Muscle of leg (tissue), 3 donors: ENCODE measurements at regions not wholly inside any gene's neighbourhood (a gene's known extent, or its start where the extent isn't known, plus 50 kb on each side); places are given as distances from the start of the nearest gene placed in this dataset.
A peak's percentile ranks its signal among the peaks of the same experiment; 100 is the strongest.
"Not testable (repeated sequence)": the region's sequence is repeated elsewhere in the genome, so short reads cannot be mapped to it uniquely, and the experiment has no call there.

Source experiments
- DNase-seq: peaks from one replicate; pipeline ENCODE4 v3.0.0; 2013
- H3K27ac ChIP-seq: one replicate; pipeline ENCODE4 v1.5.1; 2013; ENCODE audit warnings: mild to moderate bottlenecking, low read length, control low read depth
- H3K27me3 ChIP-seq: one replicate; pipeline ENCODE4 v1.6.1; 2013; ENCODE audit warnings: low read length; ENCODE audit not compliant: control insufficient read depth, insufficient read depth
- H3K36me3 ChIP-seq: one replicate; pipeline ENCODE4 v1.6.1; 2013; ENCODE audit warnings: low read length; ENCODE audit not compliant: control insufficient read depth, insufficient read depth
- H3K4me1 ChIP-seq: one replicate; pipeline ENCODE4 v1.6.1; 2013; ENCODE audit warnings: low read length; ENCODE audit not compliant: control insufficient read depth, insufficient read depth
- H3K4me3 ChIP-seq: one replicate; pipeline ENCODE4 v1.5.1; 2013; ENCODE audit warnings: low read length, control low read depth
- H3K9me3 ChIP-seq: replicated peaks from 2 replicates; pipeline ENCODE4 v1.6.1; 2013; ENCODE audit warnings: low read depth, low read length; ENCODE audit not compliant: control insufficient read depth
- WGBS: methylation state at CpG from one replicate; pipeline ENCODE4 v1.1.5; 2013; ENCODE audit warnings: missing lambda C conversion rate; ENCODE audit not compliant: insufficient coverage; 5-methylcytosine and 5-hydroxymethylcytosine counted together

GRCh38 chr13:50493683-50494082 lies 349.8 kb downstream of the DLEU7 start:
- Histone ChIP-seq H3K27me3 (no peaks in the 10 kb centered on the region), H3K36me3 (no peaks in the 10 kb centered on the region), H3K27ac (no peak overlapping the region), H3K4me3 (no peak overlapping the region), H3K9me3 (no peaks in the 10 kb centered on the region), H3K4me1 (no peaks in the 10 kb centered on the region)
- WGBS: 66% methylated on average over 3 of the region's 3 CpGs
- no peak for DNase-seq

GRCh38 chr13:50494138-50494537 lies 349.4 kb downstream of the DLEU7 start:
- Histone ChIP-seq H3K36me3 (no peaks in the 10 kb centered on the region), H3K27me3 (no peaks in the 10 kb centered on the region), H3K4me1 (no peaks in the 10 kb centered on the region), H3K27ac (no peak overlapping the region), H3K9me3 (no peaks in the 10 kb centered on the region), H3K4me3 (no peak overlapping the region)
- no peak for DNase-seq
- WGBS: 87% methylated on average over 2 of the region's 2 CpGs

DNA sequence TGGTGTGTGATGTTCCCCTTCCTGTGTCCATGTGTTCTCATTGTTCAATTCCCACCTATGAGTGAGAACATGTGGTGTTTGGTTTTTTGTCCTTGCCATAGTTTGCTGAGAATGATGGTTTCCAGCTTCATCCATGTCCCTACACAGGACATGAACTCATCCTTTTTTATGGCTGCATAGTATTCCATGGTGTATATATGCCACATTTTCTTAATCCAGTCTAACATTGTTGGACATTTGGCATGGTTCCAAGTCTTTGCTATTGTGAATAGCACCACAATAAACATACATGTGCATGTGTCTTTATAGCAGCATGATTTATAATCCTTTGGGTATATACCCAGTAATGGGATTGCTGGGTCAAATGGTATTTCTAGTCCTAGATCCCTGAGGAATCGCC lies 340.3 kb downstream of the DLEU7 start:
- H3K4me1 ChIP-seq, H3K9me3 ChIP-seq, H3K27ac ChIP-seq, H3K36me3 ChIP-seq, DNase-seq, H3K4me3 ChIP-seq, H3K27me3 ChIP-seq: not testable (repeated sequence)
- no CpG with 5 or more reads among the region's 1 CpG for WGBS

GRCh38 chr13:50509167-50509566 lies 334.3 kb downstream of the DLEU7 start:
- H3K4me1 ChIP-seq: peaks cover 17% of the 10 kb centered on the region

GRCh38 chr13:50509771-50510441 lies 333.6 kb downstream of the DLEU7 start:
- Histone ChIP-seq H3K27me3 (no peaks in the 10 kb centered on the region), H3K4me3 (no peak overlapping the region), H3K4me1 (peaks cover 20% of the 10 kb centered on the region), H3K9me3 (peaks cover 2% of the 10 kb centered on the region), H3K27ac (no peak overlapping the region), H3K36me3 (no peaks in the 10 kb centered on the region)
- DNase-seq: no peak
- WGBS: 100% methylated on average over 1 of the region's 2 CpGs

More at GRCh38 chr13:50509167-50509566, 334.3 kb downstream of the DLEU7 start:
- no peak for DNase-seq
- Histone ChIP-seq H3K27ac (no peak overlapping the region), H3K27me3 (no peaks in the 10 kb centered on the region), H3K4me3 (no peak overlapping the region), H3K36me3 (no peaks in the 10 kb centered on the region), H3K9me3 (peaks cover 2% of the 10 kb centered on the region)

- not testable (repeated sequence) for H3K4me3 ChIP-seq, DNase-seq, H3K27ac ChIP-seq, H3K9me3 ChIP-seq, H3K36me3 ChIP-seq, H3K27me3 ChIP-seq
- 71% methylated on average over 1 of the region's 1 CpG for WGBS
- H3K4me1 ChIP-seq: peaks cover 20% of the 10 kb centered on the region
Observed at GRCh38 chr13:50510885-50511545, 332.5 kb downstream of the DLEU7 start.

DNA sequence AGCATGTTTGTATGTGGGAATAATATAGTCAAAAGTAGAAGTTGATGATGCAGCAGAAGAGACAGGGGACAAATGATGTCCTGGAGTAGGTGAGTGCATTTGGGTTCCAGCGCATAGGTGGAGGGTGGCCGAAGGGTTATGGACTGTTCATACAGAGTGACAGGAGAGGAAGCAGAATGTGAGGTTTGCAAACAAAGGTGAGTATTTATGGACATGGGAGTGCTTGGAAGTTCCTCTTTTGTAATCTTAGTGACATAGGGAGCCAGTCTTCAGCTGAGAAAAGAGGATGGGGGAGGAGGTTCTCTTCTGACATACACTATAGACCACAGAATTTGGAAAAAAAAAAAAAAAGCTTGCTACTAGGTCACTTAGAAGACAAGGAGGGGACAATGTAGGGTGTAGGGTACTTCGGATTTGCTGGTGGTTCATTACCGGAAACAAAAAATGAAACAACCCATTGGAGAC lies 331.6 kb downstream of the DLEU7 start:
- DNase-seq: no peak
- peaks cover 2% of the 10 kb centered on the region for H3K9me3 ChIP-seq
- peak overlapping the region; percentile 89 for H3K27ac ChIP-seq
- H3K36me3 ChIP-seq: no peaks in the 10 kb centered on the region
- 100% methylated on average over 2 of the region's 4 CpGs for WGBS
- H3K4me1 ChIP-seq: peaks cover 20% of the 10 kb centered on the region
- no peak overlapping the region for H3K4me3 ChIP-seq
- H3K27me3 ChIP-seq: no peaks in the 10 kb centered on the region

- peaks cover 2% of the 10 kb centered on the region for H3K9me3 ChIP-seq
- DNase-seq: peak; percentile 92
- 0% methylated on average over 7 of the region's 12 CpGs for WGBS
Observed at GRCh38 chr13:50512474-50513299, 330.8 kb downstream of the DLEU7 start.

DNA sequence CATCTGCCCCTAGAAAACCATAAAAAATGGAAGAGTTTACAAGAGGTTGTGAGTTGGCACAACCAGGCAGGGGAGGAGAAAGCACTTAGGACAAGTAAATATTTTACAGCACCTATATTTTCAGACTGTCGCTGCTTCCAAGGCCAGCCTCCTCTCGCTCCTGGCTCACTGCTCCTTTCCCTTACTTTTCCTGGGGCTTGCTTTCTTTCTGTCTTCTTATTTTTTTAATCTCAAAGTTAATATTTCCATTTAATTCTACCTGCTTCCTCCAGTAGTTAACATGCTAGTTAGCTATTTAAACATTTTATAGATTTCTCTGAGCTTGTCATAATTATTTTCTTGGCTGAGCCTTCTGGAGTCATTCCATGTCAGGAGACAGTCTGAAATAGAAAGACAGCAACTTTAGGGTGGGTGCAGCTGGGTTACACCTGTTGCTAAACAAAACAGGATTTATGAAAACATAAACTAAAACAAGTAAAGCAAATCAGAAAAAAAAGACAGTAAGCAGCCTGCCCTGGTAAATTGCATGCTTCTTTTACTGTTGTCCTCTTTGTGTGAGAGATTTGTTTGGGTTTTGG lies 330.1 kb downstream of the DLEU7 start:
- Histone ChIP-seq H3K4me3 (no peak overlapping the region), H3K9me3 (peaks cover 2% of the 10 kb centered on the region), H3K27ac (peak overlapping the region; percentile 89), H3K4me1 (peaks cover 23% of the 10 kb centered on the region), H3K27me3 (no peaks in the 10 kb centered on the region), H3K36me3 (no peaks in the 10 kb centered on the region)
- DNase-seq: peak; percentile 65
- 0% methylated on average over 1 of the region's 2 CpGs for WGBS

More at GRCh38 chr13:50512474-50513299, 330.8 kb downstream of the DLEU7 start:
- Histone ChIP-seq H3K27me3 (no peaks in the 10 kb centered on the region), H3K4me1 (peaks cover 20% of the 10 kb centered on the region), H3K4me3 (peak overlapping the region; percentile 23), H3K36me3 (no peaks in the 10 kb centered on the region), H3K27ac (peak overlapping the region; percentile 89)

GRCh38 chr13:50514249-50514648 lies 329.2 kb downstream of the DLEU7 start:
- no CpG with 5 or more reads among the region's 2 CpGs for WGBS
- H3K4me3 ChIP-seq: no peak overlapping the region
- H3K9me3 ChIP-seq: no peaks in the 10 kb centered on the region
- H3K27me3 ChIP-seq: no peaks in the 10 kb centered on the region
- no peaks in the 10 kb centered on the region for H3K36me3 ChIP-seq
- H3K4me1 ChIP-seq: peaks cover 28% of the 10 kb centered on the region
- no peak for DNase-seq
- no peak overlapping the region for H3K27ac ChIP-seq
